Activated B cell treated with CpG ODN at 0.5 μM for 24 hours (primary cell): ENCODE measurements at regions not wholly inside any gene's neighbourhood (a gene's known extent, or its start where the extent isn't known, plus 50 kb on each side); places are given as distances from the start of the nearest gene placed in this dataset.
"Not testable (repeated sequence)": the region's sequence is repeated elsewhere in the genome, so short reads cannot be mapped to it uniquely, and the experiment has no call there.

Source experiments
- ATAC-seq: fragments of 200-7000 bp; cut with Tn5 transposase; one replicate; pipeline ENCODE4 v1.10.0; 2021; ENCODE audit warnings: low read depth, mild to moderate bottlenecking, moderate library complexity
- CTCF ChIA-PET: fragments of 350-600 bp; sonication (Branson Sonifier 250); formaldehyde crosslinking; loops from one replicate; lab custom pipeline; 2021; ENCODE audit warnings: antibody characterized with exemption; lab: Charles Lee
- POLR2A ChIA-PET: fragments of 350-600 bp; sonication (Branson Sonifier 250); formaldehyde crosslinking; loops from one replicate; lab custom pipeline; 2021; ENCODE audit warnings: antibody characterized with exemption; lab: Charles Lee
- DNase-seq: peaks from one replicate; pipeline ENCODE4 v3.0.0; 2022
- H3K27ac Mint-ChIP-seq: one replicate; pipeline ENCODE4 v1.8.0; 2020; ENCODE audit warnings: mixed read lengths
- H3K27me3 Mint-ChIP-seq: one replicate; pipeline ENCODE4 v1.8.0; 2021; ENCODE audit warnings: mixed read lengths
- H3K36me3 Mint-ChIP-seq: one replicate; pipeline ENCODE4 v1.8.0; 2021; ENCODE audit warnings: low read depth, mixed read lengths
- H3K4me1 Mint-ChIP-seq: one replicate; pipeline ENCODE4 v1.8.0; 2021; ENCODE audit warnings: mixed read lengths
- H3K4me3 Mint-ChIP-seq: one replicate; pipeline ENCODE4 v1.8.0; 2020; ENCODE audit warnings: mild to moderate bottlenecking, mixed read lengths
- H3K9me3 Mint-ChIP-seq: one replicate; pipeline ENCODE4 v1.8.0; 2020; ENCODE audit warnings: mixed read lengths
- CTCF ChIP-seq: fragments of 200-600 bp; IDR thresholded peaks from one replicate; pipeline ENCODE4 v1.8.0; 2022; ENCODE audit warnings: antibody characterized with exemption, mild to moderate bottlenecking
- intact Hi-C: fragments of 100-400 bp; cut with micrococcal nuclease; formaldehyde crosslinking; loops from one replicate; pipeline ENCODE4 v1.15.1; 2024

DNA sequence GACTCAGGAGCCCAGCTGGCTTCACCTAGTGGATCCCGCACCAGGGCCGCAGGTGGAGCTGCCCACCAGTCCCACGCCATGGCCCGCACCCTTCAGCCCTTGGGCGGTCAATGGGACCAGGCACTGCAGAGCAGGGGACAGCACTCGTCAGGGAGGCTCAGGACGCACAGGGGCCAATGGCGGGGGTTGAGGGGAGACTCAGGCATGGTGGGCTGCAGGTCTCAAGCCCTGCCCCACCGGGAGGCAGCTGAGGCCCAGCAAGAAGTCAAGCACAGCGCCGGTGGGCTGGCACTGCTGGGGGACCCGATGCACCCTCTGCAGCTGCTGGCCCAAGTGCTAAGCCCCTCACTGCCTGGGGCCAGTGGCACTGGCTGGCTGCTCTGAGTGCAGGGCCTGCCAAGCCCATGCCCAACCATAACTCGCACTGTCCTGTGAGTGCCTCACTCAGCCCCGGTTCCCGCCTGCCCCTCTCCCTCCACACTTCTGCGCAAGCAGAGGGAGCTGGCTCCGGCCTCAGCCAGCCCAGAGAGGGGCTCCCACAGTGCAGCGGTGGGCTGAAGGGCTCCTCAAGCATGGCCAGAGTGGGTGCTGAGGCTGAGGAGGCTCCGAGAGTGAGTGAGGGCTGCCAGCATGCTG lies 111.7 kb upstream of the PGR start:
- H3K9me3 Mint-ChIP-seq, result no peaks in the 10 kb centered on the region
- ChIA-PET CTCF (no interaction called here), POLR2A (no interaction called here)
- DNase-seq (no peak), ATAC-seq (no peak)
- no peak overlapping the region for H3K4me3 Mint-ChIP-seq
- intact Hi-C loops, result no loop called here
- no peaks in the 10 kb centered on the region for H3K4me1 Mint-ChIP-seq
- H3K27me3 Mint-ChIP-seq, result no peaks in the 10 kb centered on the region
- no peak overlapping the region for H3K27ac Mint-ChIP-seq
- no peaks in the 10 kb centered on the region for H3K36me3 Mint-ChIP-seq
- TF ChIP-seq CTCF, result no peak

- CTCF ChIA-PET, H3K36me3 Mint-ChIP-seq, H3K27ac Mint-ChIP-seq, intact Hi-C loops, H3K27me3 Mint-ChIP-seq, ATAC-seq, H3K4me3 Mint-ChIP-seq, POLR2A ChIA-PET, DNase-seq, H3K4me1 Mint-ChIP-seq: not testable (repeated sequence)
- H3K9me3 Mint-ChIP-seq, result peaks cover 13% of the 10 kb centered on the region
Measured at GRCh38 chr11:101231207-101231834, 101.7 kb upstream of the PGR start.

DNA sequence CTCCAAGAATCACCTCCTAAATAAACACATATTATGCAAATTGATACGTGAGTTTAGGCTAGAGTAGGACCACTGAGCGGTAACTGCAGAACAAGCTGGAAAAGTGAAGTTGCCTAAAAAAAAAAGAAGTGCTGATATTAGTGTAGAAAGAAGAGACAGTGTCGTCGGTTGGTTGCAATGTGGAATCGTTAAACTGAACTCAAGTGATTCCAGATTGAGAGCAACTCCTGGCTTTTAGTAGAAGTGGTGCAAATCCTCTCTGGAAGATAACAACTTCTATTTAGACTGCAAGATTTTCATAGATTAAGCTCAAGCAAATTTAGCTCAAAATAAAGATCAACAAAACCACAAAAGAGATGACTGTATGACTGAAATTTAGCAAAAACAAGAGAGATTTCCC lies 97.0 kb upstream of the PGR start:
- H3K27me3 Mint-ChIP-seq, result no peaks in the 10 kb centered on the region
- peaks cover 18% of the 10 kb centered on the region for H3K9me3 Mint-ChIP-seq
- ChIA-PET CTCF (no interaction called here), POLR2A (no interaction called here)
- TF ChIP-seq CTCF, result no peak
- ATAC-seq (no peak), DNase-seq (no peak)
- no peaks in the 10 kb centered on the region for H3K4me1 Mint-ChIP-seq
- no peaks in the 10 kb centered on the region for H3K36me3 Mint-ChIP-seq
- intact Hi-C loops, result no loop called here
- no peak overlapping the region for H3K27ac Mint-ChIP-seq
- no peak overlapping the region for H3K4me3 Mint-ChIP-seq

- peaks cover 27% of the 10 kb centered on the region for H3K9me3 Mint-ChIP-seq
- no peak overlapping the region for H3K4me3 Mint-ChIP-seq
- ChIA-PET POLR2A (no interaction called here), CTCF (no interaction called here)
- H3K4me1 Mint-ChIP-seq, result no peaks in the 10 kb centered on the region
- TF ChIP-seq CTCF, result no peak
- ATAC-seq (no peak), DNase-seq (no peak)
- H3K27ac Mint-ChIP-seq, result no peak overlapping the region
- intact Hi-C loops, result no loop called here
- H3K27me3 Mint-ChIP-seq, result no peaks in the 10 kb centered on the region
- no peaks in the 10 kb centered on the region for H3K36me3 Mint-ChIP-seq
Measured at GRCh38 chr11:101224221-101224620, 94.6 kb upstream of the PGR start.

DNA sequence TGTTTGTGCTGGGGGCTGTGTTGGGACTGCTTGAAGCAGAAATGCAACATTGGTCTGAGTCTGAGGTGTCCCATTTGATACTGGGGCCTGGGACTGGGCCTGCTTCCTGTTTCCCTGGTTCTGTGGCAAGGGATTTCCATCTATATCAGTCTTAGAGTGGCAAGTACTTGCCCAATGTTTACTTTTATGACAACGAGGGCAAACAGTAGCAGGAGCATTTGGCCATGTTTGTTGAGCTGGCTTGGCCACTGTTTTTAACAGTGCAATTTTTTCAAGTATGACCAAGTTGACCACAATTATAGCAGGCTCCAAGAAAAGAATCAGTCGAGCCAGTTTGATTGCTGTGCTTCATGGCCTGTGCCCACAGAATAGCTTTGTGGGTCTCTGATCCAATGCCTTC lies 88.5 kb upstream of the PGR start:
- H3K4me1 Mint-ChIP-seq, intact Hi-C loops, ATAC-seq, DNase-seq, H3K27ac Mint-ChIP-seq, H3K36me3 Mint-ChIP-seq, CTCF ChIA-PET, H3K27me3 Mint-ChIP-seq, POLR2A ChIA-PET, H3K4me3 Mint-ChIP-seq: not testable (repeated sequence)
- peaks cover 26% of the 10 kb centered on the region for H3K9me3 Mint-ChIP-seq

DNA sequence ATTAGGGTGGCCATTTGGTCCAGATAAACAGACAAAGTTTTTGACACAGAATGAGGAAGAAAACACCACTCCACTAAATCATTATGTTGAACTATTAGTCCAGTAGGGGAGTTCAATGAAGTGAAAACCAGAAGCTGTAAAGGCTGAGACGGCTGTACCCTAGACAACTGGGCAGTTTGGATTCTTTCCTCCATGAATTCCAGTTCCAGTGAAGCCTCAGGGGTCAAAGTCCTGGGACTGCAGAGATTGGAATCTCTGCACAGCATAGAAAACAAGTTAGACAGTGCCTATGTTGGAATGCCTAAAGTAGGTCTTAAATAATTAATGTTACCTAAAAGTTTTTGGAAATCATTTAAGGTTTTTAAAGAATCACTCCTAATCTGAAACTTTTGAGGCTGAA lies 86.5 kb upstream of the PGR start:
- H3K27ac Mint-ChIP-seq, result not testable (repeated sequence)

More for the DNA sequence above, 86.5 kb upstream of the PGR start:
- H3K36me3 Mint-ChIP-seq, intact Hi-C loops, ATAC-seq, H3K4me3 Mint-ChIP-seq, DNase-seq, H3K27me3 Mint-ChIP-seq, CTCF ChIA-PET, POLR2A ChIA-PET, H3K4me1 Mint-ChIP-seq: not testable (repeated sequence)
- H3K9me3 Mint-ChIP-seq, result peaks cover 30% of the 10 kb centered on the region
